GM18861 (cell line): ENCODE measurements at regions not wholly inside any gene's neighbourhood (a gene's known extent, or its start where the extent isn't known, plus 50 kb on each side); places are given as distances from the start of the nearest gene placed in this dataset.

Source experiments
- ATAC-seq: cut with Tn5 transposase; IDR thresholded peaks from one replicate; pipeline ENCODE4 v1.9.1; 2021; ENCODE audit not compliant: unreplicated experiment

DNA sequence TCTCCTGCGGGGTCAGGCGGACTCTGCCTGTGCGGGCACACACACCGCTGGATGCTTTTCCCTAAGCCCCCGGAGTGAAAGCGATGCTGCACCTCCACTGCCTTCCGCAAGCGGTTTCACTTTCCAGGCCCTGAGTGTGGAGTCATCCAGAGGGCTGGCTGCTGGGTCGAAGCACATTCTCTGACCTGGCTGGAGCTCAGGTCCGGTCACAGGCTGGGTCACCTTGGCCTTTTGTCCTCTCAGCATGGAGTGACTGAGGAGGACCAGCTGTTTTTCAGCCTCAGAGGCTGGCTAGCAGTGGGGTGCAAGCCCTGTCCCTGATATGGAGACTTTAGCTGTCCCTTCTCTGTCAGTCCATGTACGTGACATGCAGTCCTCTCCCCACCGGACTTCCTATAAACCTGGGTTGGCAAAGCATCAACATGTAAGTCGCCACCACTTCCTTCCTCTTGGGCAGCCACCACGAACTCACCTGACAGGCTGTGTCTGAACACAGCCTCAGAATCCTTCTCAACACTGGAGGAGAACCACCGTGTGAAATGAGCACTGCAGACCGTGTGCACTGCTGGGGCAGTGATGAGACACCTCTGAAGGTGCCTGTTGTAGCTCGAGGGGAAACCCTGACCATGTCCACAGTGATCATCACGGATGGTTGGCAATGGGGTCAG, 51.3 kb downstream of the GADD45G start:
- ATAC-seq: no peak

DNA sequence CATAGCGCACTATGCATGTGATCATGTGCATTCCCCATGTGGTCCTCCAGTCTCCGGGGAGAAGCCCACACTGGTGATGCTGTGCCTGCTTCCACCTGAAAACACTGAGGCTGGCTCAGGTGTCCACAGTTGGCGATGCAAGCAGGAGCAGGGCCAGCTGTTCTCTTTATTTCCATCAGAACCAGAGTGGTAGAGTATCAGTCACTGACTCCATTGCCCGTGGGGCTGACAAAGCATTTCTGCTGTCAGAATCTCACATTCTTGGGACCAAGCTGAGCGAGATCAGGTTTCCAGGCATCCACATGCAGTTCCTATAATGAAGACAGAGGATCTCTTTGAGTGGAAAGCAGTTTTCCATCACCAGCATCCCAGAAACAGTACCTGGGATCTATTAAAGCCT, 52.5 kb downstream of the GADD45G start:
- no peak for ATAC-seq

DNA sequence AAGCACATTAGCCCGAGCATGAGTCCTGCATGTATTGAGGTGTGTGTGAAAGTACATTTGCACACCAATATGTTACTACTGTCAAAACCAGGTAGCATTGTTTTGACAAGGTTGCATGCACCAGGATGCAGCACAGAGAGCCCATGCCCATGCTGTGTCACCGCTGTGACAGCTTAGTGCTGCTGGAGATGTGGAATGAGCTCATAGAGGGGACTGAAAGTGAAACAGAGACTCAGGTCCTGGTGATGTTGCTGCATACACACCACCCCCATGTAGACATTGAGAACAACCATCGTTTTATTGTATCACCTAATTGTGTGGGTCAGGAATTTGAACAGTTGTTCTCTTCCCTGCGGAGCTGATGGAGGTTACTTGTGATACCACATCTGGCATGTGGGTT, 53.0 kb downstream of the GADD45G start:
- ATAC-seq: peak; percentile 74

DNA sequence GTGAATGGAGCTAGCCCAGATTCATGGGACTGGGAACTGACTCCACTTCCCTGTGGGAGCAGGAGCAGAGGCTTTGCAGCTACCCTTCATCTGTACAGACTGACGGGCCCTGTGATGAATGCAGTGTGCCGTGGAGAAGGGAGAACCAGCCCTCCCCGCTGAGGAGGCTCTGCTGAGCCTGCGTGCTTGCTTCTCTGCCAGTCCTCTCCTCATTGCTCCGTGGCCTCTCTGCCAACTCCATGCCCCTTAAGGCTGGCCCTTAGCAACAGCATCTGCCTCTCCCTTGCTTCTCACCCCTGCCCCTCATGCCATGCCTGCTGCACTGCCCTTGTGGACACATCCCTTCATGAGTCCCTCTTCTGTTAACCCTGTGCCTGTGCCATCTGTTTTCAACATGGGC, 53.6 kb downstream of the GADD45G start:
- ATAC-seq: no peak

DNA sequence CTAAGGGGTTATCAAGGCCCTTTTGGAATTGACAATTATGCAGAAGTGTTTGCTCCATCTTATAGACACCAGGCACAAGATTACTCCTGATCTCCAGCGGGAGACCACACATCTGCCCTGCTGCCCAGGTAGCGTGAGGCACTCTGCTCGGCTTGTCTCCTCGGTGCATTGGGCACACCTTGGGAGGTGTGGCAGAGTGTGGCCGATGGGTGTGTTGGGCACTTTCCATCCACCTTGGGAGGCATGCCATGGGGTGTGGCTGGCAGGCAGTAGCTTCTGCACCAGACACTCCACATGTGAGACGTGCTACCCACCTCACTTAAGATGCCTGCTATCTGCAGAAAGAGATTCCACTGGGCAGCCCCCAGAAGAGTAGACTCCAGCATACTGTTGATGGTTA, 54.1 kb downstream of the GADD45G start:
- no peak for ATAC-seq

DNA sequence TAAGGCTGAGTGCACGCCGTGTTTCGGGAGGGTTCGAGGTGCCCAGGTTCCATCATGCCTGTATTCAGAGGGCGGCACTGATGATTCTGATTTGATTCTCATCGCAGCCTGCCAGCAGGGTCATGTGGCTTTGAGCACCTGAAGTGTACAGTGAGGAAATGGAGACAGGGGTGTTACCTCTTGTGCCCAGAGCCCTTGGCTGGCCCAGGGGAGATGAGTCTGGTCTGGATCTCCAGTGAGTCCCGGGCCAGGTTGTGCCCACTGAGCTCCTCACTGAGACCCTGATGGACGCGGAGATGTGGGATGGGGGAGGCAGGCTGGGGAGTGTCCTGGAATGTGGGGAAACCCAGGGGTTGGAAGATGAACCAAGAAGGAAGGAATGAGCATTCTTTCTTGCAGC, 54.7 kb downstream of the GADD45G start:
- no peak for ATAC-seq

DNA sequence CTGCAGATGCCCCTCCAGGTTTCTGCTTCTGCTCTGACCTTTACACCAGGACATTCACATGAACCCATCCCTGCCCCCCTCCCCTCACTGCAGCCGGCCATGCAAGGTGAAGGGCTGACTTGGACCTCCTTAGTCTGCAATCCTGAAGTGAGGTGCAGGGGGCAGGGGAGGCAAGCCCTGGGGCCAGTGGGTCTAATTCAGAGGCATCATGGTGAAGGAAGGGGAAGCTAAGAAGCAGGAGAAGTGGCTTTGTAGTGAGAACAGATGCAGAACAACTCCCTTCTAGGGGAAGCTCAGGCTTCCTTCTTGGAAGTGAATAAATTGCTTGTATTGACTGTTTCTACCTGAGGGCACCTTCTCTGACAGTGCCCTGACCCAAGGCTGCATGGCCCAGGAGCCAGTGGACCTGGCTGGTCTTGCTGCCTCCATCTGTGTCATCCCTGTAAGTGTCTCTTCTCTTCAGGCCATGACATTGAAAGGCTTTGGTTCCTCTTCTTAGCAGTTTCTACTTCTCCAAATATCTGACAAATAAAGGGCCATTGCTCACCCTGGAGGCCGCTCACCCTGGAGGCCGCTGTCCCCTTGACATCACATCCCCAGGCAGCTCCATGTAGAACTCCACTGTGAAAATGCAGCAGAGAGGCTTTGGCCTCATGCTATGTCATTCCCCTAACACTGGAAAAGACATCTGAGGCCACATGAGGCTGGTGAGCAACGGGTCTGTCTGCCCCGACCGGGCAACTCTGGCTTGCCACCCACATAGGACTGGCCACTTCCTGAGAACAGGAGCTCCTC, 55.3 kb downstream of the GADD45G start:
- ATAC-seq: no peak

DNA sequence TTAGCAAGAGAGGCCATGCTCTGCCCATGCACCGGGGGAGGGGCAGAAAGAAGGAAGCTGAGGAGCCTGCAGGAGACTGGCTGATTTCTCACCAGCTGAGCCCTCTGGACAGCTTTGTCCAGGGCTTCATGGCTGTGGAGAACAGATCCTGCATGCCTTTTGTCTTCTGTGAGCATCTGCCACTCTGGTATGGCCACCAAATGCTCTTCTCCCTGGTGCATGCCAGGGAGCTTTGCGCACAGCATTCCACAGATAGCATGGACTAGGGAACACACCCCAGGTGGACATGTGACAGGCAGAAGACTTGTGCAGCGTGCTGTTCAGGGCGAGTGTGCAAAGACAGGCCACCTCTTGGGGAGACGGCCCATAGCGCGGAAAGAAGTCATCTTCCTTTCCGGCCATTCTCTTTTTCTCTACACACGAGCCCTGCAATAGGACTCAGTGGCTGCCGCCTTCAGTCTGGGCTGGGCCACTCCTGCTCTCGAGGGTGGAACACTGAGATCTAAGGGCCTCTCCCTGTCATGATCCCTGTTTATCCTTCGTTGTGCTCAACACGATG, 56.7 kb downstream of the GADD45G start:
- no peak for ATAC-seq

DNA sequence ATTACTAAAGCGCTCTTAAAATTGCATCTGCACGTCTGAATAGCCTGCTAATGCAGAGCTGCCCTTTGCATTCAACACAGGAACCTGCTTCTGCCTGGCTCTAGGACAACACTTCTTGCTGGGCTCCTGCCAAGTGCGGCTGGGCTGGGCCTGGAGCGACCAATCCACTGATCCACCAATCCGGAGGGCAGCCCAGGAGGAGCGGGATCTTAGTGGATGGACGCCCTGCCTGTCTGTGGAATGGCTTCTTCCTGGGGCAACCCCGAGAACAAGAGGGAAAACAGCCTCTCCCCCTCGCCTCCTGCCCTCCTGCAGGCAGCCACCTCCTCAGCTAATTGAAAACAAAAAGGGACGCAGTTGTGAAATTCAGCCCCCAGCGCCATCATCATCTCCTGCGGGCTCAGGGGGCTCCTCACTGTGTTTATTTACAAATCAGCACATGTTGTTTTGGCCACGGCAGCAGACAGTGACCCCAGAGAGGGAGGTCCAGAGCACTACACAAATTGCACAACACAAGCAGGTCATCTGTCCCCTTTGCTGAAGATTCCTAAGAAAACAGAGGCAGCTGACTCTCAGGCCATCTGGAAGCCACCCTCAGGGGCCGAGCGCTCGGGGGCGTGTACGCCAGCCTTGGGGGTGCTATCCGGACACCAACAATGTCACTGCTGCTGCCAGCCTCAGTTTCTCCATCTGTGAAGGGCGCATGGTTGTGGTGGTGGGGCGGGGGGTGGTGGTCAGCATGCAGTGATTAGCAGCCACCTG, 57.3 kb downstream of the GADD45G start:
- no peak for ATAC-seq

DNA sequence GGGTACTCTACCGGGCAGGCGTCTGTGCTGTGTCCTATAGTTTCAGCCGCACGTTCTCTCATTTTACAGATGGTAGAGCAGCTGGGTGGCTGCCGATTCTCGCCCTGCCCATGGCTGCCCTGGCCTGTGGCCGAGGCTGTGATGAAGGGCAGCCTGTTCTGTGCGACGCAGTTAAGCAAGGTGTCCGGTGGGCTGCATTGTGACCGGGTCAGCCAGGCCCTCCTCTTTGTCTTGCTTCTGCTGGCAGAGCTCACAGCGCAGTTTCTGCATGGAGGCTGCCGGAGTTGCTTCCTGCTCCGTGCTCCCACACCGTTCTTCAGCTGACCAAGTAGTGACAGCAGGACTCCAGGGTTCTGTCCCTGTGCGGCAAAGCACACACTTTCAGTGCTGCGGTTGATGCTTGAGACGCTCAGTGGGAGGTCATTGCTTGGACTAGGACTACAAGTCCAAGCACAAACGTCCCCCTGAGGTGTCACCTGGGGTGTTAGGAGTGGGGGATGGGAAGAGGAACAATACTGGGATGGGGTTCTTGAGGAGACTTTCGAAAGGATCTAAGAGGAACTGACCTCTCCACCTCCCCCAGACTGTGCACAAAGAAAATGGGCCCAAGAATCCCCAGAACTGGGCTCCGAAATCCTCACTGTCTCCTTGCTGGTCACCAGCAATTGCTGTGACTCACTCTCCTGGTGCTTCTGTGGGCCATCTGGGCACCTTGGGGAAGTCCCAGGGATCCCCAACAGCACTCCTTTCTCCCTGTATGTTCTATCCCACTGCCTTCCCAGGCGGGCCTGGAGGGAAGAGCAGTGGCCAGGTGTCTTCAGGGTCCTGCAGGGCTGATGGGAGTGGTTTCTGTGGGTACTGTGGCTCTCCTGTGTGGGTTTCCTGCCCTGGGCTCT, 58.2 kb downstream of the GADD45G start:
- ATAC-seq: no peak

DNA sequence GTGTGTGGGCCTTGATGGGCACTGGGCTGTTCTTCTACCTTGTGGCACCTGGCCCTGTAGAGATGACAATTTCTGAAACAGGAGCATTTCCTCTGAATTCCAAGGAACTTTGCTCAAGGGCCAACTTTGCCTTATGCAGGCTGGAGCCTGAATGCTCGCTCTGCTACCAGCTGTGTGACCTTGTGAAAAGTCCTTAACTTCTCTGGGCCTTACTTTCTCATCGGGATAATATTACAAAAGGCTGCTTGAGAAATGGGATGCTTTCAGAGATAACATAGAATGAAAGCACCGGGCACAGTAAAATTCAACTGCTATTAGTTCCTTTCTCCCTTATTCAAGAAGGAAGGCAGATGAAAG, 58.8 kb downstream of the GADD45G start:
- no peak for ATAC-seq

DNA sequence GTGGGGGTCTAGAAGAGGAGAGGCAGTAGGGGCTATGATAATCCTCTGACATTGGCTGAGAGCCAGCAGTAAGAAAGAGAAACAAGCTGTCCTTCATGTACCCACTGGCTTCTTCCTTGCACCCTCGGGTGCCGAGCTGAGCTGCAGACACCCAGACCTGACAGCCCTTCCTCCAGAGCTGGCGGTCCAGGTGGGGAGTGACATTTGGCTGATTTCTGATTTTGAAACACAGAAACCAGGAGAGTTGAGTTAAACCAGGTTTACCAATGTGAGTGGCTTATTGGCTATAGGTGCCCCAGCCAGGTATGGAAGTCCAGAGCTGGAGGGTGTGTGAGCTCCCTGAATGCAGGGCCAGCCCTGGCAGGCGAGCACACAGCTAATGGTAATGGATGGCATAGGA, 59.2 kb downstream of the GADD45G start:
- no peak for ATAC-seq

DNA sequence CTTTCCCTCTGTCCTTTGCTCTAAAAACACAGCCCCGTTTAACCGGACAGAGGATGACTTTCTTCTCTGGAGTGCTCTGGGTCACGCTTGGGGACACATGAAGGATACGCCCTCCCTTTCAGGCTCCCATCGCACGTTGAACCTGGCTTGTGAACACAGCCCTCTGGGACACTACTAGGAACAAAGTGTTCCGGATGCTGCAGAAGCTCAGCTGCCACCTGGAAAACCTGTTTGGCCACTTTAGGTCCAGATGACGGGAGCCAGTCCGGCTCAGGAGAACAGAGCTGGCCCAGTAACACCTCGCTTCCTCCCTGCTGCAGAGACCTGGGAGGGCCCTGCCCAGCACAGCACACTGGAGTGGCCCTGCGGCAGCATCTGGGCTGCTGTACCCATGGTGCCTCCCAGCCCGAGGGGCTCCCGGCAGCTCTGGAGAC, 60.1 kb downstream of the GADD45G start:
- ATAC-seq: no peak

DNA sequence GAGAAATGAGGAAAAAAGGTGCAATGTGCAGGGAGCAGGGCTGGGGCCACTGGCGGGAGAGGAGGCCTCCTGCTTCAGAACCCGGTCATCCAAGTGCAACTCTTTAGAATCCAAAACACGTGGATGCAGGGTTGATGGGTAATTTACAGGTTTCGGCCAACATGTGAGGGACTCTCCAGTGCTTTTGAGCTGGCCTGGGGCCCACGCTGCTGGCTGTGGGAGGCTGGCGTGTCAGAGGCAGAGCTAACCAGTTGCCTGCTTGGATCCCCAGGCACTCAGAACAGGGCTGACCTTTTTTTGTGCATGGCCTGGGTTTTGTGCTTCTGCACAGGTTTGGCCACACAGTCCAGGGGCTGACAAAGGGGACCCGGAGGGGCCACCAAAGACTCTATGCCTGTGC, 61.6 kb downstream of the GADD45G start:
- ATAC-seq: no peak

DNA sequence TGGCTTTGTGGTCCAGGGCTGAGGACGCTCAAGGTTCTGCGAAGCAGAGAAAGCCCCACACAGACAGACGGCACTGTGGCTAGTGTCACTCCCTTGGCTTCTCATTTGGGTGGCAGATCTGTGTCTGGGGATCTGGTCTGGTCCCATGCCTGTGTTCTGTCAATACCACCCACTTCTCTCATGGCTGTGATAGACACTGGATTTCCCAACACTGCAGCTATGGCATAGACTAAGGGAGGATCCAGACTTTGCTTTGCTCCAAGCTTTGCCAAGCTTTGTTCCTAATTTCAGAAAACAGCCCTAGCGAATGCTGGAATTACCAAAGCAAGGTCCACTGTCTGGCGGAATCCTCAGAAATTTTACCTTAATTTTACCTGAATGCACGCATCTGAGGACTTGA, 62.1 kb downstream of the GADD45G start:
- no peak for ATAC-seq

DNA sequence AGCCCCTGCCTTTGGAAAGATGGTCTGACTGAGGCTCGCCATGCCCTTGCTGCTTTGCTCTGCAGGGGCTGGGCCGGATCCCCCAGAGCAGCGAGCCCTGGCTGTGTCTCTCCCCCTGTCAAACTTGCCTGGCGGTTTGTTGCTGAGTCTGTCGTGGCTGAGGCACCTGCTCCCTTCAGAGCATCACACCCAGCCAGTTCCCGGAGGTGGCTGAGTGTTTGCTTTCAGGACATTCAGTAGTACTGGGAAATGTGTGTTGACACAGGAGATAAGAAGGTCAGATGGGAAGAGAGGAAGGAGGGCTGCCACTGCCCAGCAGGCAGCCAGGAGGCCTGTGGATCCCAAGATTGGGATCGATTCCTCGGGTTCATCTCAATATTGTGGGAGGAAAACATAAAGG, 62.9 kb downstream of the GADD45G start:
- ATAC-seq: no peak

DNA sequence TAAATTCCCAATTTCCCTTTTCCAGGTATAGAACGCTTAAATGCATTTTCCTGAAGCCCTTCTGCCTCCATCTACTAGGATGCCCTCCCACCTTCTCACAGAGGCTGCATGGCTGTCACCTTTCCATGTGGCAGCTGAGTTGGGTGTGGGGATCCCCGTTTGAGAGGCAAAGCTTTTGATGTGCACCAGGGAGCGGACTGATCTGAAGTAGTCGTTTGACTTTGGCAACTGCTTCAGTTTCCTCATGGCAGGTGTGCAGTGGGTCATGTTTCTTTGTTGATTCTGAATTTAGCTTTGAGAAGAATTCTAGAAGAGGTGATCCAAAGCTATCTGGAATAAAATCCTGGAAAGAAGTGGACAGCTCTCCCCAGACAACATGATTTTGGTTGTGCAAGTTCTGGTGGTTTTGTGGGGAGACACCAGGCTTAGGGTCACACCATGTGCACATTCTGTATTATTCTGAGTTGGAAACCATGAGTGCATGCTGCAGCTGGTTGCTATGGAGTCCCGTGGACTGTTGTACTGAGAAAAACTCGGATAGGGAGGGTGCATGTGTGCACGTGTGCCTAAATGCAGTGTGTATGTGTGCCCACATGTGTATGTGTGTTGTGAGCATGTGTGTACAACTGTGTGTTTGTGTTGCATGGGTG, 63.5 kb downstream of the GADD45G start:
- no peak for ATAC-seq

DNA sequence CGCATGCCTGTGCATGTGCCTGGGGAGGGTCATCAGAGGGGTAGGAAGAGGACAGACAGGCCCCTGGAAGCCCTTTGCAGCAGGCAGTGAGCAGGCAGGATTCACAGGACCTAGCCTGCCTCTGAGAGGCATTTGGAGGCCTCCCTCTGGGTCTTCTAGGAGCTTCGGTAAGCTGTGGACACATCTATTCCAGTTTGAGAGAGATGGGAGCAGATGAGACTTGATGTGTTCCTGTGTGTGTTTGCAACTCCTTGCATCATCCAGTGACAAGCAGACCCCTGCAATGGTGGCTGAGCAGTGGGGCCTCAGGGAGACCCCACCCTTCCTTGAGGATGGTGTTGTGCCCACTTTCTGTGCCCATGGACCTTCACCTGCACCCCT, 64.0 kb downstream of the GADD45G start:
- no peak for ATAC-seq

DNA sequence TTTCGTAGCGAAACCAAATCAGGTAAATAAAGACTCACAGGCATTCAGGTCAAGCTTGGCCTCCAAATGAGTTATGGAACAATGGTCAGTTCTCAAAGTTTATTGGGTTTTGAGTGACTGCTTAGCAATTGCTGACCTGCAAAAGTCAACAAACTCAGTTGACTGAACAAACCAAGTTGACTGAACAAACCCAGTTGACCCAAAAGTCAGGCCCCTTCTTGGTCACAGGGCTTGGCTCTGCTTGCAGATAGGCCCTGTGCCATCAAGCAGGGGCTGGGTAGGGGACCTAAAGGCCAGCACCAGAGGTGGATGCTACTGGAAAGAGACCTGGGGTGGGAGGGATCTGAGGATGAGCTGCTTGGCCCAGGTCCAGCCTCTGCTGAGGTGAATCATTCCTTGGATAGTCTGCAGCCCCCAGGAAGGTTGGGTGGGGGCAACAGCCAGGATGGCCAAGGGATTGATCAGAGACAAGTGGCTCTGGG, 64.6 kb downstream of the GADD45G start:
- no peak for ATAC-seq

DNA sequence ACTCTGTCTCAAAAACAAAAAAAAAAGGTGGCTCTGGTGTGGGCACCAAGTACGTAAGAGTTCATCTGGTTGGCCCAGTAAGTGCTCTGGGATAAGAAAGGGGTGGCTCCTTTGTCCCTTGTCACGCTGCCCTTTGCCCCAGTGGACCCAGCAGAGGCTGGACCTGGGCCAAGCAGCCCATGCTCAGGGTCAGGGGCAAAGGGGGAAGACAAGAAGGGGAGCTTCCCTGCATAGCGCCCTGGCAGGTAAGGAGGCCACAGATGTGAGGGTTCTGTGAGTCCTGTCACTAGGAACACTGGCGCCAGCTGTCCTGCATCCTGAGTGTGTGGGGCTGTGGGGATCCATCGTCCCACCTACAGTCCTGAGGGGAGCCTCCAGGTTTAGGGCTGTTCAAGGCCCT, 65.3 kb downstream of the GADD45G start:
- no peak for ATAC-seq
